Caco-2 (cell line): ENCODE measurements at regions not wholly inside any gene's neighbourhood (a gene's known extent, or its start where the extent isn't known, plus 50 kb on each side); places are given as distances from the start of the nearest gene placed in this dataset.

ENCODE experiments used
- BruUV-seq: library from RNA; stranded (reverse); fragments of 400-500 nt; replicated peaks from 2 replicates; lab custom pipeline; 2021; lab: Mats Ljungman, UMichigan
- CTCF ChIA-PET: fragments of 300-600 bp; sonication (Branson Sonifier 250); formaldehyde crosslinking; loops from one replicate; lab custom pipeline; 2022; ENCODE audit warnings: antibody characterized with exemption; lab: Charles Lee
- POLR2A ChIA-PET: fragments of 300-600 bp; sonication (Branson Sonifier 250); formaldehyde crosslinking; loops from one replicate; lab custom pipeline; 2022; ENCODE audit warnings: antibody characterized with exemption; lab: Charles Lee
- DNase-seq, 2 experiments: peaks; one replicate each; pipeline versions ENCODE4 v3.0.0 to v3.0.0-alpha.2; 2020 to 2022
- H3K27me3 ChIP-seq: replicated peaks from 2 replicates; pipeline ENCODE4 v1.6.0; 2011; ENCODE audit warnings: low read length; ENCODE audit not compliant: control insufficient read depth, insufficient read depth
- H3K36me3 ChIP-seq: 2 replicates; pipeline ENCODE4 v1.5.1; 2011; ENCODE audit warnings: low read length; ENCODE audit not compliant: control insufficient read depth, insufficient read depth
- H3K4me1 ChIP-seq: fragments of 250-450 bp; sonication (Bioruptor Pico); 2 replicates; pipeline ENCODE4 v1.5.1; 2020; ENCODE audit warnings: mild to moderate bottlenecking
- H3K4me3 ChIP-seq: 2 replicates; pipeline ENCODE4 v1.5.1; 2011; ENCODE audit warnings: low read depth, mild to moderate bottlenecking, control low read depth, low read length
- H3K9me3 ChIP-seq: fragments of 250-450 bp; sonication (Bioruptor Pico); 2 replicates; pipeline ENCODE4 v1.5.1; 2020; ENCODE audit warnings: mild to moderate bottlenecking, moderate library complexity
- H3K27ac Mint-ChIP-seq: one replicate; pipeline ENCODE4 v1.8.0; 2022; ENCODE audit warnings: mixed read lengths; ENCODE audit not compliant: unreplicated experiment
- H3K27me3 Mint-ChIP-seq: one replicate; pipeline ENCODE4 v1.8.0; 2022; ENCODE audit warnings: mixed read lengths; ENCODE audit not compliant: insufficient read depth, unreplicated experiment
- H3K36me3 Mint-ChIP-seq: one replicate; pipeline ENCODE4 v1.8.0; 2022; ENCODE audit warnings: mild to moderate bottlenecking, mixed read lengths; ENCODE audit not compliant: insufficient read depth, unreplicated experiment
- H3K4me1 Mint-ChIP-seq: one replicate; pipeline ENCODE4 v1.8.0; 2022; ENCODE audit warnings: low read depth, mixed read lengths; ENCODE audit not compliant: unreplicated experiment
- H3K4me3 Mint-ChIP-seq: one replicate; pipeline ENCODE4 v1.8.0; 2022; ENCODE audit warnings: mild to moderate bottlenecking, moderate library complexity, mixed read lengths; ENCODE audit not compliant: unreplicated experiment
- H3K9me3 Mint-ChIP-seq: one replicate; pipeline ENCODE4 v1.8.0; 2022; ENCODE audit warnings: mixed read lengths; ENCODE audit not compliant: unreplicated experiment
- intact Hi-C: fragments of 100-400 bp; cut with micrococcal nuclease; formaldehyde crosslinking; loops from one replicate; pipeline ENCODE4 v1.10.0; 2022; ENCODE audit not compliant: unreplicated experiment
- TF ChIP-seq, protein P1 (sequence below), 2 experiments: fragments of 200-600 bp in 1 of 2; IDR thresholded peaks; 1 replicate in 1 of 2; 2 replicates in 1 of 2; pipeline versions ENCODE4 v1.5.1 to v1.8.0; 2011 to 2022; ENCODE audit warnings: antibody characterized with exemption in 1 of 2, control low read depth in 1 of 2, inconsistent platforms in 1 of 2, low read depth in 1 of 2, low read length in 1 of 2, mild to moderate bottlenecking in 1 of 2, moderate library complexity in 1 of 2; ENCODE audit not compliant: insufficient read depth in 1 of 2, severe bottlenecking in 1 of 2, unreplicated experiment in 1 of 2

DNA sequence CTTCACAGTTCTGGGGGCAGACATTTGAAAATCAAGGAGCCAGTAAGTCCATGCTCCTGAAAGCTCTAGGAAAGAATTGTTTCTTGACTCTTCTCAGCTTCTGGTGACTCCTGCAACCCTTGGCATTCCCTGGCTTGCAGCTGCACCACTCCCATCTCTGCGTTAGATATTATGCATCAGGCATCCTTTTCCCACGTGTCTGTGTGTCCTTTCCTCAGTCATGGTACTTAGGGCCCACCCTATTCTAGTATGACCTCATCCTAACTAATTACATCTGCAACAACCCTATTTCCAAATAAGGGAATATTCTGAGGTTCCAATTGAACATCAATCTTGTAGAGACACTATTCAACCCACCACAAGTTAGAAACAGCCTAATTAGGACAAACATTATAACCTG, 931.7 kb upstream of the CHAC2 start:
- CTCF ChIA-PET, result no interaction called here
- TF ChIP-seq, protein P1, sequence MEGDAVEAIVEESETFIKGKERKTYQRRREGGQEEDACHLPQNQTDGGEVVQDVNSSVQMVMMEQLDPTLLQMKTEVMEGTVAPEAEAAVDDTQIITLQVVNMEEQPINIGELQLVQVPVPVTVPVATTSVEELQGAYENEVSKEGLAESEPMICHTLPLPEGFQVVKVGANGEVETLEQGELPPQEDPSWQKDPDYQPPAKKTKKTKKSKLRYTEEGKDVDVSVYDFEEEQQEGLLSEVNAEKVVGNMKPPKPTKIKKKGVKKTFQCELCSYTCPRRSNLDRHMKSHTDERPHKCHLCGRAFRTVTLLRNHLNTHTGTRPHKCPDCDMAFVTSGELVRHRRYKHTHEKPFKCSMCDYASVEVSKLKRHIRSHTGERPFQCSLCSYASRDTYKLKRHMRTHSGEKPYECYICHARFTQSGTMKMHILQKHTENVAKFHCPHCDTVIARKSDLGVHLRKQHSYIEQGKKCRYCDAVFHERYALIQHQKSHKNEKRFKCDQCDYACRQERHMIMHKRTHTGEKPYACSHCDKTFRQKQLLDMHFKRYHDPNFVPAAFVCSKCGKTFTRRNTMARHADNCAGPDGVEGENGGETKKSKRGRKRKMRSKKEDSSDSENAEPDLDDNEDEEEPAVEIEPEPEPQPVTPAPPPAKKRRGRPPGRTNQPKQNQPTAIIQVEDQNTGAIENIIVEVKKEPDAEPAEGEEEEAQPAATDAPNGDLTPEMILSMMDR (IDR thresholded peaks at IDR 0.05; ENCODE audit: insufficient read depth in 1 of 2, low read depth in 1 of 2, low read length in 1 of 2, severe bottlenecking in 1 of 2, unreplicated experiment in 1 of 2), result no peak
- Mint-ChIP-seq H3K4me3 (no peak overlapping the region), H3K36me3 (no peaks in the 10 kb centered on the region), H3K9me3 (no peaks in the 10 kb centered on the region), H3K4me1 (no peaks in the 10 kb centered on the region), H3K27me3 (peaks cover 3% of the 10 kb centered on the region), H3K27ac (no peak overlapping the region)
- no TSS peak for BruUV-seq
- Histone ChIP-seq H3K27me3 (no peaks in the 10 kb centered on the region), H3K4me3 (no peak overlapping the region), H3K4me1 (no peaks in the 10 kb centered on the region), H3K36me3 (no peaks in the 10 kb centered on the region), H3K9me3 (no peaks in the 10 kb centered on the region)
- intact Hi-C loops, result no loop called here
- no peak for DNase-seq
- POLR2A ChIA-PET, result no interaction called here

DNA sequence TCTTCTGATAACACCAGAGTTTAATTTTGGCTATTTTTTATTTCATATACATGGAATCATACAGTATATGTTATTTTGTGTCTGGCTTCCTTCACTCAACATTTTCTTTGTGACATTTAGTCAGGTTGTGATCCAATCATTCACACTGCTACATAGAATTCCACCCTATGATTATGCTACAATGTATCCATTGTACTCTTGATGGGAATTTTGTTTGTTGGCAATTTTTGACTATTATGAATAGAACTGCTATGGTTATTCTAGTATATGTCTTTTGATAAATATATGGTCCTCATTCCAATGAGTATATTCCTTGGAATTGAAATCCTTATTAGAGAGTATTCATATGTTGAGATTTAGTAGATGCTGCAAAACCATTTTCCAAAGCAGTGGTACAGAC, 936.4 kb upstream of the CHAC2 start:
- Histone ChIP-seq H3K36me3 (no peaks in the 10 kb centered on the region), H3K4me1 (no peaks in the 10 kb centered on the region), H3K9me3 (no peaks in the 10 kb centered on the region), H3K4me3 (no peak overlapping the region), H3K27me3 (no peaks in the 10 kb centered on the region)
- TF ChIP-seq, protein P1 (IDR thresholded peaks at IDR 0.05; ENCODE audit: insufficient read depth in 1 of 2, low read depth in 1 of 2, low read length in 1 of 2, severe bottlenecking in 1 of 2, unreplicated experiment in 1 of 2), result no peak
- H3K4me1 Mint-ChIP-seq, result no peaks in the 10 kb centered on the region
- no peaks in the 10 kb centered on the region for H3K9me3 Mint-ChIP-seq
- no peak overlapping the region for H3K27ac Mint-ChIP-seq
- no peak overlapping the region for H3K4me3 Mint-ChIP-seq
- no TSS peak for BruUV-seq
- ChIA-PET POLR2A (no interaction called here), CTCF (no interaction called here)
- H3K27me3 Mint-ChIP-seq, result no peaks in the 10 kb centered on the region
- no peaks in the 10 kb centered on the region for H3K36me3 Mint-ChIP-seq
- DNase-seq, result no peak
- intact Hi-C loops, result no loop called here

DNA sequence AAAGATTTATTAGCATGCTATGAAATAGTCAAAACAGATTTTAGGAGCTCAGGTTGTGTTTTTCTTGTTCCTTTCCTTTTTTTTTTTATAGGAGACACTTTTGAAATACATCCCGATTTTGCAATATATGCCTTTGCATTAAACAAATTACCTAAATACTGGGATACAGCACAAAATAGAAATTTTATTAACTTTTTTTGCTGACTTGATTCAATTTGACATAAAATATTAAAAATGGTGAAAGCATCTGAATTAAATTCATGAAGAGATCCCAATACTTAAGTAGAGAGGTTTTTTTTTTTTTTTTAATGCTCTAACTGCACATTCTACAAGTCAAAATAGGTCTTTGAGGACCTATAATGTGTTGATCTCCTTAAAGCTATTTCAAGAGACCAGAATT, 939.5 kb upstream of the CHAC2 start:
- H3K36me3 Mint-ChIP-seq, result no peaks in the 10 kb centered on the region
- H3K4me3 Mint-ChIP-seq, result no peak overlapping the region
- H3K4me1 ChIP-seq, result no peaks in the 10 kb centered on the region
- ChIA-PET CTCF (no interaction called here), POLR2A (no interaction called here)
- BruUV-seq, result no TSS peak
- no peaks in the 10 kb centered on the region for H3K9me3 Mint-ChIP-seq
- H3K36me3 ChIP-seq, result no peaks in the 10 kb centered on the region
- no peaks in the 10 kb centered on the region for H3K27me3 ChIP-seq
- H3K4me3 ChIP-seq, result no peak overlapping the region
- no peak for DNase-seq
- no peak overlapping the region for H3K27ac Mint-ChIP-seq
- H3K9me3 ChIP-seq, result no peaks in the 10 kb centered on the region
- no peaks in the 10 kb centered on the region for H3K4me1 Mint-ChIP-seq
- TF ChIP-seq, protein P1 (IDR thresholded peaks at IDR 0.05; ENCODE audit: insufficient read depth in 1 of 2, low read depth in 1 of 2, low read length in 1 of 2, severe bottlenecking in 1 of 2, unreplicated experiment in 1 of 2), result no peak
- intact Hi-C loops, result no loop called here
- no peaks in the 10 kb centered on the region for H3K27me3 Mint-ChIP-seq
